ENCODE measurements at regions not wholly inside any gene's neighbourhood (a gene's known extent, or its start where the extent isn't known, plus 50 kb on each side); places are given as distances from the start of the nearest gene placed in this dataset.
"Not testable (repeated sequence)": the region's sequence is repeated elsewhere in the genome, so short reads cannot be mapped to it uniquely, and the experiment has no call there.

DNA sequence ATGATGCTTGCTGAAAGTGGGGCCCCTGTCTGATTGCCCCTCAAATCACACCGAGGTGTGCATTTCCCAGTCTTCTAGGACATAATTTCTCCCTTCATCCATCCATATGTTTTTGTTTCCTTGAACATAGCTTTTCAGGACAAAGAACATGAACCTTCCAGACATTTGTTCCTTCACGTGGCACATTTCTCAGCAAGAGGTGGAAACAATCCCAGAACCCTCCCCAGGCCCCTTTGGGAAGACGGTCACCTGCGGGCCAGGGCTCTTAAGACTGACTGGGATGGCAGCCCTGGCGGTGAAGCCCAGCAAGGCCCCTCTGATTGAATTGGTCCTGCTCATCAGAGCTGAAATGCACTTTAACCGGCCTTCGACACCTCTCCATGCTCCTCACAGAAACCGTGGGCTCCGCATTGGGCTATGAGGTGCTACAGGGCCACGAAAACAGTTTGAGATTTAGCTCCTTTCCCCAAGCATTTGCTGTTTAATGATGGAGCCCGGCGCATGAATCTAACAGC lies 522.5 kb upstream of the DPP6 start:
- DNase-seq (ENCODE audit: low spot score) = no peak

DNA sequence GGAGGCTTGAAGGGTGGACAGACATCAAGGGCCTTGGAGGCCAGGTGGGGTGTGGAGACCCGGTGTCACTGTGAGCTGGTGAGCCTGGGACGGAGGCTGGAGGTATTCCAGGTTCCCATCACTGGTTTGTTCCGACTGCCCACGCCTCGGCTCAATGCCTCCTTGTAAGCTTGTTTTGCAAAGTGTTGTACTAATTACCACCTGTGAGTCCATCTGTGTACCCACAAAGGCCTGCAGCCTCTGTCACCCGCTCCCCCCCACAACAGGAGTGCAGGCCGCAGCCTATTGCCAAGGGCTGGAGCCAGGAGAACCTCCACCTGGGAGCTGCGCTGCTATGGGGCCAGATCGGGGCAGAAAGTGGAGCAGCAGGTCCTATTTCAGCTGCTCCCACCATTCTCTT lies 521.8 kb upstream of the DPP6 start:
- DNase-seq (ENCODE audit: low spot score) = no peak

DNA sequence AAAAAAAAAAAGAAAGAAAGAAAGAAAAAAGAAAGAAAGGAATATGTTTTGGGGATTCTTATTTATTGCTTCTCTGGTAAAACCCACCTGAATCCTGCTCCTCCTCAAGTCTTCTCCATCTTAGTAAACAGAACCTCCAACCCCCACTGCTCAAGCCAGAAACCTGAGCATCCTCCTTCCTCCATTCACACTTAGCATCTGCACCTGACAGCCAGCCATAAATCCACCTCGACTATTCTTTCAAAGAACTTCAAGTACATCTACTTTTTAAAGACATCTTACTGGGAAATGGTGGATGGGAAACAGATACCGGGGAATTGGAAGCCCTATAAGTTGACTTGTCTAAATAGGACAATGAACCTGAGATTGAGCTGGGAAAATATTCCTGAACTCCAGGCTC lies 519.9 kb upstream of the DPP6 start:
- no peak for DNase-seq (ENCODE audit: low spot score)

DNA sequence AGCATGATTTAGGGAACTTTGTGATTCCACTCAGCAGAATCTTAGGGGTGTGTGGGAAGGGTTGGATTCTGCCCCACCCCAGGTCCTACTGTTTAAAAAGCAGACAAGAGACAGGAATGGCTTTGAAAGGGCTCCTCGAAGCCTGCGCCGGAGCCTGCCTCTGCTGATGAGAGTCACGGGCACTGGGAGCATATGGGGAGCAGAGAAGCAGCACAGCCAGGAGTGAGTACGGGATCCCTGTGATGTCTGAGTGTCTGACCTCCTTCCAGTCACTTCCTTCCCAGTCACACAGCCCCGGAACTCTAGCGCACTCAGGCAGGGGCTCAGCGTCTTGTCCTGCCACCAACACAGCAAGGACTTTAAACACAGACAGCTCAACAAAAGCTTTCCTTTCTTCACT lies 514.9 kb upstream of the DPP6 start:
- no peak for DNase-seq (ENCODE audit: low spot score)

DNA sequence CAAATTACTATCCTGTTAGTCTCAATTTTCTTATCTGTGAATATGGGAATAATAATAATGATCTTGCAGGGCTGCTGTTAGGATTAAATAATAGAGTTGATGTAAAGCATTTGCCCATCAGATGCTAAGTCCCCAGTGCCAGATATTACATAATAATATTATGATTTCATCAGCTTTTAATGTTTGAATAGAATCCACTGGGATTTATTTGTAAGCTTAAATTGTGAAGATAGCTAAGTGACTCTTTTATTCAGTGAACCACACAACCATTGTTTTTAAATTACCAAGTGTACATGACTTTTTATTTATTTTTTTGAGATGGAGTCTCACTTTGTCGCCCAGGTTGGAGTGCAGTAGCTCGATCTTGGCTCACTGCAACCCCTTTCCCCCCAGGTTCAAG lies 510.3 kb upstream of the DPP6 start:
- DNase-seq (ENCODE audit: low spot score) = no peak

DNA sequence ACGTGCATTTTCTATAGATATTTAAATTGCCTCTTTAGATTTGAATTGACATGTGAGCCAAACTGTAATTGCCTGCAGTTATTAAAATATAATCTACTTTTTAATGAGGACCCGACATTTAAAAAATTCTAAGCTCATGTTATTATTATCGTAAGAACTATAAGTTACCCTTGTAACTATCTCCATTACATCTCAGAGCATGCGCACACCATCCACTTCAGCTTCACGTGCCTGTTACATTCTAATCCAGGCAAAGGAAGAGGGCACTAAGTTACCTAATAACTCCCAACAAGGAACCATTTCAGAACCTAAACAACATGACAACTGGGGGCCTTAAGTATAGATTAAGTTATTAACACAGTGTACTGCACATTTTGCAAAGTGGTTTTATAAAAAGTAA lies 509.0 kb upstream of the DPP6 start:
- no peak for DNase-seq (ENCODE audit: low spot score)

DNA sequence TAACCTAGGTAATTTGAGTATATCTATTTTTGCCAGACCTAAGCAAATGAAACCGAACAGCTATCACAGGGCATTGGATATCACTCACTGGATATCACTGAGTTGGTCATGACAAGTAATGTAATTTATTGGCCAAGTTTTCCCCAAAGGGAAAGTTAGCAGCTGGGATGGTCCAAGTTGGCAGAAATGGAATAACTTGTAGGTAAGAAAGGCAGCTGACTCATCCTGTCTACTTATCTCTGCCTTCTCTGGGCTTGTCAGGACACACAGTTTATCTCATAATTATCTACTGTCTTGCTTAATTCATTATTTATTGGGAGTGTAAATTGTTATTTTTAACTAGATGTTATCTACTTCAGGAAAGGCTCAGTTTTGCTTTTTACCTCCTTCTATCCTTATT lies 502.0 kb upstream of the DPP6 start:
- no peak for DNase-seq (ENCODE audit: low spot score)

DNA sequence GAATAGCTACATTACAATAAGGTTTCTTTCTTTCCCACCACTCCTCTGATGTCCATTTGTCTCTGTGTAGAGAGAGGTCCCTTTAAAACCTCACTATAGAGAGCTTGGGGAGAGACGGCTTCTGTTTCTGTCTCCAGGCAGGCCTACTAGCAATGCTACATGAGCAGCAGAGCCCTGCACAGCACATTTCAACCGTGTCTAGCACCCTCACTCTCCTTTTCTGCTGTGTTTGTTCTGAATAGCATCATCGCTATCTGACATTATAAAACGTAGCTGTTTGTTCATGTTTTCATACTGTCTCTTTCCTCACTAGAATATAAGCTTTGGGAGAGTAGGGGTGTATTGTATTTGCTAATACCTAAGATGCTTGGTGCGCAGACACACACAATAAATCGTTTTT lies 487.8 kb upstream of the DPP6 start:
- DNase-seq (ENCODE audit: low spot score) = no peak

DNA sequence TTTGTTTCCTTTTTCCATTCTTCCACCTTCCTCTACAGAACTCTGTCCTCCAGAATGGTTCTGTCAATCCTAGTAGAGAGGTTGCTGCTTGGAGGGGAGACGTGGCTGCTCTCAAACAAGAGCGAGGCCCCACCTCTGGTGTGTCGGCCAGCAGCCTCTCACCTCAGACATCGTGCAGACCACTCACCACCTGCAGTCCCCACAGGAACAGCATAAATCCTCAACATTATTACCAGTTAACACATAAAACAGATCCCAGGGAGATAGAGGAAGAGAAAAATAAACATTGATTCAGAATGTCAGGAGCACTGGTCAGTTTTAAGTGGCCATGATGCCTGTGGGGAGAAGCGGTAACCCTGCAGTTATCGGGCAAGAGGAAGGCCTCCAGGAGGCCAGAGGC lies 485.9 kb upstream of the DPP6 start:
- DNase-seq (ENCODE audit: low spot score) = no peak

DNA sequence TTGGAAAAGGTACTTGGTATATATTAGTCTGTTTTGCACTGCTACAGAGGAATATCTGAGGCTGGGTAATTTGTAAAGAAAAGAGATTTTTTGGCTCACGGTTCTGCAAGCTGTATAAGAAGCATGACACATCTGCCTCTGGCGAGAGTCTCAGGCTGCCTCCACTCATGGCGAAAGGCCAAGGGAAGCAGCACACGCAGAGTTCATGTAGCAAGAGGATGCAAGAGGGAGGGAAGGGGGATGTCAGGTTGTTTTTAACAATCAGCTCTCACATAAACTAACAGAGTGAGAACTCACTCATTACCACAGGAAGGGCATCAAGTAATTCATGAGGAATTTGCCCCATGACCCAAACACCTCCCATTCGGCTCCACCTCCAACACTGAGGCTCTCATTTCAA lies 484.8 kb upstream of the DPP6 start:
- no peak for DNase-seq (ENCODE audit: low spot score)

DNA sequence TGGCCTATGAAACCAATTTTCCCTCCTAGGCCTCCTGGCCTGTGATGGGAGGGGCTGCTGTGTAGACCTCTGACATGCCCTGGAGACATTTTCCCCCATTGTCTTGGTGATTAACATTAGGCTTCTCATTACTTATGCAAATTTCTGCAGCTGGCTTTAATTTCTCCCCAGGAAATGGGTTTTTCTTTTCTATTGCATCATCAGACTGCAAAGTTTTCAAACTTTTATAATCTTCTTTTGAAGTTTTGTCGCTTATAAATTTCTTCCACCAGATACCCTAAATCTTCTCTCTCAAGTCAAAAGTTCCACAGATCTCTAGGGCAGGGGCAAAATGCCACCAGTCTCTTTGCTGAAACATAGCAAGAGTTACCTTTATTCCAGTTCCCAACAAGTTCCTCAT lies 482.7 kb upstream of the DPP6 start:
- DNase-seq (ENCODE audit: low spot score) = not testable (repeated sequence)

DNA sequence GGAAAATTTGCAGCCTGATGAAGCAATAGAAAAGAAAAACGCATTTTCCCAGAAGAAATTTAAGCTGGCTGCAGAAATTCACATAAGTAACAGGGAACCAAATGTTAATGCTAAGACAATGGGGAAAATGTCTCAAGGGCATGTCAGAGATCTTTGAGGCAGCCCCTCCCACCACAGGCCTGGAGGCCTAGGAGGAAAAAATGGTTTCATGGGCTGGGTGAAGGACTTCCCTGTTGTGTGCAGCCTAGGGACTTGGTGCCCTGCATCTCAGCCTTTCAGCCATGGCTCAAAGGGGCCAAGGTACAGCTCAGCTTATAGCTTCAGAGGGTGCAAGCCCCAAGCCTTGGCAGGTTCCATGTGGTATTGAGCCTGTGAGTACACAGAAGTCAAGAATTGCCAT lies 476.1 kb upstream of the DPP6 start:
- no peak for DNase-seq (ENCODE audit: low spot score)

DNA sequence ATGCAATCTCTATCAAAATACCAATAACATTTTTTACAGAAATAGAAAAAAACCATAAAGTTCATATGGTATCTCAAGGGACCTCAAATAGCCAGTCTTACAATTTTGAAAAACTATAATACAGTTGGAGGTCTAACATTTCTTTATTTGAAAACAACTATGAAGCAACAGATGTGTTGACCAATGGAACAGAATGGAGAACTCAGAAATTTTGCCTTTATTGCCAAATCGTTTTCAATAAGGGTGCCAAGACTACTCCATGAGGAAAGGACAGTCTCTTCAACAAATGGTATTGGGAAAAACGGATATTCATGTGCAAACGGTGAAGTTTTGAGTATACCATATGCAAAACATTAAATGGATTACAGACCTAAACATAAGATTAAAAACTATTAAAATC lies 470.8 kb upstream of the DPP6 start:
- no peak for DNase-seq (ENCODE audit: low spot score)

DNA sequence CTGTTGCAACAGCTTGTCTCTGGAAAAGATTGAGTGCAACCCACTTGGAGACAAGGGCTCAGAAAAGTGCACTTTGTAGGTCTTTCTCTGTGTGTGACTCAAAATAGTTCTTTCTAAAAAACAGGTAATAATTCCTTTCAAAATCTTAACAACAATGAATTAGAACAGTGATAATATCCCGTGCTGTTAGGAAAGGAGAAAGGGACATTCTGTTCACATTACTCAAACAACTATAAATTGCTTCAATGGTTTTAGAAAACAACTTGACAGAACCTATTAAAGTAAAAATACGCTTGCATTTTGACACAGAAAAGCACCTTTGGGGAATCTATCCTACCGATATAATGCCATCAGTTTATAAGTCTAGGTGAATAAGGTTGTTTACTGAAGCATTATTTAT lies 468.1 kb upstream of the DPP6 start:
- DNase-seq (ENCODE audit: low spot score) = no peak

DNA sequence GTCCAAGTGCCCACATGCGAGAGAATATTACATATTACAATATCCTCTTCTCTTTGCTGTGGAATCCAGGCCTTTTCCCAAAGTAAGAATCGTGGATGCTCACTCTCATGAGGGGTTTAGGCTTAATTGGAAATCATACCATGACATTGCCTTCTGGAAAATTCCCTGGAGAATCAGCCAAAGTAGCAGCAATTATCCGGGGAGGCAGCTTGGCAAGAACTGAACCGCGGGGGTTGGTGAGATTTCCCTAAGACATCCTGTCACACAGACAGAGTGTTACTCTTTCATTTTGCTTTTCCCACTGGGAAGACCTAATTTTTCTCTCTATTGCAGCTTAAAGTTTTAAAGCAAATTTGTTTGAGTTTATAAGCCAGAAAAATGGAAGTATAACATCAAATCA lies 463.6 kb upstream of the DPP6 start:
- no peak for DNase-seq (ENCODE audit: low spot score)

DNA sequence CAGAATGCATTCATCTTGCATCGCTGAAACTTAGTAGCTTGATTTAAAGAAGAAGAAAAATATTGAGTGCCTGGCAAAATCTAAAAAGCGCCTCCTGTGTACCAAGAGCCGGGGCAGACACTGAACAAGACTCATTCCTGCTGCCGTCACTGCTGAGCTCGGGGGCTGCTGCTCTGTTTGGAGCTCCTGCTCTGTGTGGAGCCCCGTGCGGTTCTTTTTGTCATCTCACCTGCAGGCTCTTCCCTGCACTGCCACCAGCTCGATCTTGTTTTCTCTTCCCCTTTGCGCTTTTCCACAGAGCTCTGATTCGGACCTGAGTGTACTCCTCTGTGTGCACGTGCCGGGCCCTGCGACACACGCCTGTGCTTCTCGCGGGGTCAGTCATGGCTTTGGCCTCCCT lies 462.1 kb upstream of the DPP6 start:
- DNase-seq (ENCODE audit: low spot score) = no peak

DNA sequence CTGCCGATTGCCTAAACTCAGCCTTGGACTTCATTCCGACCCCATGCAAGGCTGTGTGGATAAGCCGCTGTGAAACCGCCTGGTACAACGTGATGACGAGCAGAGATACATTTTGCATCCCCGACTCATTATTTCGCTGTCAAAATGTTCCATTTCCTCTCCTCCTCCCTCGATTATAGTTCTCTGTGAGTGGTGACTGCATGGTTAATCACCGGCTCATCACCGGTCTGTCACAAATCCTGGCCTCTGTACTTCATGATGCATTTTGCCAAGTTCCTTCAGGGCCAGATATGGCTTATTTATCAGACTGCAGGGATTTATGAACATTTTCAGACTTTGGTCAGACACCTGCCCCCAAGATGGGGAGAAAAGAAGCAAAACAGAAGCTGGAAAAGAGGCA lies 461.6 kb upstream of the DPP6 start:
- no peak for DNase-seq (ENCODE audit: low spot score)

DNA sequence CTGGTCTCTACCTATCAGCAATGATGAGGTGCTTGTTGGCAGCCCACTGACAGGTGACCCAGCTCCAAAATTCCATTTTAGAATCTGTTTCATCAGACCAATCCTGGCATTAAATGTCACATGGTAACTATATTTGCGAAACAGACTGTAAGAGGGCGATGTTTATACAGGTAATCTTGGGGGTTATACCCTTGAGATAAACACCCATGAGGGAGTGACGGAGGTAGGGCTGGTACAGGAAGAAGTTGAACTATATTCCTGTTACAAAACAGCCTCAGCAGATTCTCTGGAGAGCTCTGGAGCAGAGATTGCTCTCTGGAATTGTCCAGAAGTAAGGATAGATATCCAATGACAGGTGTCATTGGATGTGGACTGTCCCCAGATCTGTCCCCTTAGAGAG lies 444.8 kb upstream of the DPP6 start:
- no peak for DNase-seq (ENCODE audit: low spot score)

DNA sequence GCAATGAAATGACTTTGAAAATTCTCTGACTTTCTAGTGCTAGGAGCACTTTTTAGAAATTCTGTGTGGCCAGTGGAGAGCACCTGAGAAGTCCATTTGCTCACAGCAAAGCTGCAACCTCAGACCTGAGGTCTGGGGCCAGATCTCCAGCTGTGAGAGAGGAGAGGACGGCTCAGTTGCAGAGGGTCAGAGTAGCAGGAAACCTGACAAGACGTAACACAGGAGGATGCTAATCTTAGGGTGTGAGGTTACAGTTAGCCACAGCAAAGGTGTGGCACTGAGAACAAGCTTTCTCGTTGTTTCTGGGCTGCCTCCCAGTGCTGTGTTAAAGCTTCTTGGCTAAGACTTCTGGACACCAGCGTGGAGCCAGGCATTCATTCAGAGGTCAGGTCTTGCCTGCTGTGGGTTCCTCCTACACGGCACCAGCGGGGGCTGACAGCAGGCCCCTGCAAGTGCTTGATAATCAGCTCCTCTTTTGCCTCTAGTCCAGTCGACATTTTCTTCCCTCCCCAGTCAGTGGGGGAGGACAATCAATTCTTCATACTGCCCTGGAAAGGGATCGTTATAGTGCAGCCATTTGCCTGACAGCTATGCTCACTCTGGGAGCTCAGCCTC lies 435.4 kb upstream of the DPP6 start:
- no peak for DNase-seq (ENCODE audit: low spot score)

DNA sequence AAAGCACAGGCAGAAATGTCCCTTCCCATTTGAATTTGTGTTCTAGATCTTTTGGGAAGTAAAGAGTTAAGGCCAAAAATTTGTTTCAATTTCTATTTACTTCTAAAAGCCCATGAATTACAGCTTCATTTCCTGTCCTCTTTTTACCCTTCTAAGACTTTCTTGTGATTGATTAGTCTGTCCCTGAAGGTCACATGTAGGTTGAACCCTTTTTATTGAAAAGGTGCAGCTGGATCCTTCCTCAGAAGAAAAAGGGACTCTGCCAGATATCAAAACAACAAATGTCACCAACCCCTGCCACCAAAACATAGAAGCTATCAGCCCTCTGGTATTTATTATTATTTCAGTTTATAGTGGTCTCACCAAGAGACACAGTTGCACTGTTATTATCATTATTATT lies 424.9 kb upstream of the DPP6 start:
- no peak for DNase-seq (ENCODE audit: low spot score)

DNA sequence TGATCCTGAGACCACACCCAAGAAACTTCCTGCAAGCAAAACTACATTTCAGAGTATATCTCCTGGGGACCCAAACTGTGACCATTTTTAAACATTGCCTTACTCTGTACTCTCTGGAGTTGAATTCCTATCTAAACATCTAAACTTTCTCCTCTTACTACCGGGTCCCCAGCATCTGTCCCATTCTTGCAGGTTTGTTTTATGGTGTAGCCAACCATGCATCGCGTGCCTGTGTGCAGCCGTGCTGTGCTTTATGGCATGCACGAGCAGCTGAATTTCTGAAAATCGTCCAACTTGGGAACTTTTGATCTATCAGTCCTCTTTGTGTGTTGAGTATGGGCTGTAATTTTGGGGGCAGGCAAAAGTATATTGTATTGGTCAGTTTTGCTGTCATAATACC lies 423.8 kb upstream of the DPP6 start:
- DNase-seq (ENCODE audit: low spot score) = no peak

DNA sequence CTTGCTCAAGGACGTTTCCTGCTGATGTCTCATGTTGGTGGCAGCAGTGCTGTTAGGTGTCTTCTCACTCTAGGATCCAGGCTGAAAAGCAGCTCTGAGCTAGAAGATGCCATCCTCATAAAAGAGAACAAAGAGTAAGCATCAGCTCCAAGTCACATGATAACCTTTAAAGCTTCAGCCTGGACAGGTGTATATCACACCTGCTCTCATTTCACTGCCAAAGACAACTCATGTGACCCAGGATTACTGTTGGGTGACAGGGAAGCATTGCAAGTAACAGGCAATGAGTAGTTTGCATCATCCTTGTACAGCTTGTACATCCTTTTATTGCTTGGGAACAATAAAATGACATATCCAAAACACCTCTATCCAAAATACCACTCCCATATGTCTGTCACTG lies 423.4 kb upstream of the DPP6 start:
- no peak for DNase-seq (ENCODE audit: low spot score)

DNA sequence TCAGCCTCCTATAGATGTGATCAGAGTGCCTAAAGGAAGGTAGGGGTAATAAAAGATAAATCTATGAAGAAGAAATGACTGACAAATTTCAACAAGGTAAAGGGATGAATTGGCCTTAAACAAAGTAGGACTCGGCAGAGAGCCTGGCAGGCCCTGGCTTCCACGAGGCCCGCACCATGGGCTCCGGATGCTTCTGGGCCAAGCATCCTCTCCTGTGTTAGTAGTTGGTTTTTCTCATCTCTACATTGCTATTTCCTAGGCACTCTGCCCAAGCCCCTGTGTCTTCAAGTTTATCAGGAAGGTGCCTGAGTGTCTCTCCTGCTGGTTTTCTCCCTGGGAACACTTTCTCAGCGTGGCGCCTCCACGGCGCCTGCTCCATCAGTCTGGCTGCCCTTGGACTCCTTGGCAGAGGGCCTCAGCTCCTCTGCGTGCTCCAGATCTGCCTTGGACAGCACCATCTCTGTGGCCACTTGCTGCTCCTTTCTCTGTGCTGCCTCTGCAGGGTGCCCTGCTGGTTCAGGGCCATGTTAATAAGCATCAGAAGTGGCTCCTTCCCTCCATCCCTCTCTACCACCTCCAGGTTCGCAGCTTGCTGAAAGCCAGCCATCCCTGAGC lies 413.3 kb upstream of the DPP6 start:
- DNase-seq (ENCODE audit: low spot score) = no peak

DNA sequence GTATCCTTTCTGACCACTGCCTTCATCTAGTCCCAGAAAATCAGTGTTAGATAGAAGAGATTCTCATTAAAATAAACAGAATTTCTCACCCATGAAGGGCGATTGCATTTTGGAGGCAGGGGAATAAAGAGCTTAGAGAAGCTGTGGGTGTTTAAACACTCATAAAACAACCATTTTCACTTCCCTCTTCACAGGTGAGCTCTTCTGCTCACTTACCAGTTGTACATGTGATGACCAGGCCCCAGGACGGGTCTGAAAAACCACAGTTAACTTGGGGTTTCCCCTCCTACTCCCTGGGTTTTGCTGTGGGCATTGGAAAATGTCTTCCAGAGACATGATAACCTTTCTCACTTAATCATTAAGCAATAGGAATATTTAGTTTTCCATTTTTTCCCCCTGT lies 411.6 kb upstream of the DPP6 start:
- DNase-seq (ENCODE audit: low spot score) = no peak
